ENCODE measurements at regions not wholly inside any gene's neighbourhood (a gene's known extent, or its start where the extent isn't known, plus 50 kb on each side); places are given as distances from the start of the nearest gene placed in this dataset.

- intact Hi-C loops (cut with DNase I): no loop called here
- H3K4me1 ChIP-seq (replicated peaks in 1 of 2): no peaks in the 10 kb centered on the region
- no peaks in the 10 kb centered on the region for H3K27me3 ChIP-seq
- no peak overlapping the region for H3K27ac ChIP-seq
- H3K9me3 ChIP-seq (replicated peaks in 1 of 3): no peaks in the 10 kb centered on the region
- no peaks in the 10 kb centered on the region for H3K36me3 ChIP-seq (replicated peaks in 1 of 2)
- WGBS, 4 donors: 55 to 71% (median 62%) methylated on average over 4 of the region's 4 CpGs
- DNase-seq: no peak
- TF ChIP-seq POLR2A (IDR thresholded peaks at IDR 0.05): no peak
- TF ChIP-seq CTCF (IDR thresholded peaks at IDR 0.05): no peak
- no peak overlapping the region for H3K4me3 ChIP-seq
These were observed 200.8 kb downstream of the DIRAS2 start for GRCh38 chr9:90441814-90442213.

GRCh38 chr9:90442723-90443122 is 199.9 kb downstream of the DIRAS2 start:
- Histone ChIP-seq H3K27ac (no peak overlapping the region), H3K36me3 (replicated peaks in 1 of 2) (no peaks in the 10 kb centered on the region), H3K27me3 (no peaks in the 10 kb centered on the region), H3K4me1 (replicated peaks in 1 of 2) (no peaks in the 10 kb centered on the region), H3K4me3 (no peak overlapping the region), H3K9me3 (replicated peaks in 1 of 3) (no peaks in the 10 kb centered on the region)
- intact Hi-C loops (cut with DNase I): no loop called here
- TF ChIP-seq POLR2A (IDR thresholded peaks at IDR 0.05) (no peak), CTCF (IDR thresholded peaks at IDR 0.05) (no peak)
- 45 to 52% (median 50%) methylated on average over 5 of the region's 5 CpGs for WGBS, 4 donors
- DNase-seq: no peak

GRCh38 chr9:90444609-90445204 is 197.9 kb downstream of the DIRAS2 start:
- intact Hi-C loops (cut with DNase I): no loop called here
- WGBS, 4 donors: 75 to 85% (median 77%) methylated on average over 6 of the region's 6 CpGs
- H3K4me3 ChIP-seq: no peak overlapping the region
- H3K4me1 ChIP-seq (replicated peaks in 1 of 2): no peaks in the 10 kb centered on the region
- H3K36me3 ChIP-seq (replicated peaks in 1 of 2): no peaks in the 10 kb centered on the region
- H3K27me3 ChIP-seq: no peaks in the 10 kb centered on the region
- DNase-seq: no peak
- H3K27ac ChIP-seq: no peak overlapping the region
- TF ChIP-seq POLR2A (IDR thresholded peaks at IDR 0.05) (no peak), CTCF (IDR thresholded peaks at IDR 0.05) (no peak)
- no peaks in the 10 kb centered on the region for H3K9me3 ChIP-seq (replicated peaks in 1 of 3)

GRCh38 chr9:90445391-90445790 is 197.2 kb downstream of the DIRAS2 start:
- no peaks in the 10 kb centered on the region for H3K4me1 ChIP-seq (replicated peaks in 1 of 2)
- no peaks in the 10 kb centered on the region for H3K27me3 ChIP-seq
- no peak overlapping the region for H3K27ac ChIP-seq
- 47 to 57% (median 47%) methylated on average over 3 of the region's 3 CpGs for WGBS, 4 donors
- DNase-seq: no peak
- no peaks in the 10 kb centered on the region for H3K9me3 ChIP-seq (replicated peaks in 1 of 3)
- intact Hi-C loops (cut with DNase I): no loop called here
- no peaks in the 10 kb centered on the region for H3K36me3 ChIP-seq (replicated peaks in 1 of 2)
- TF ChIP-seq CTCF (IDR thresholded peaks at IDR 0.05) (no peak), POLR2A (IDR thresholded peaks at IDR 0.05) (no peak)
- no peak overlapping the region for H3K4me3 ChIP-seq
